Activated CD4-positive, alpha-beta T cell treated with anti-CD3 and anti-CD28 coated beads for 4 hours (primary cell): ENCODE measurements at regions not wholly inside any gene's neighbourhood (a gene's known extent, or its start where the extent isn't known, plus 50 kb on each side); places are given as distances from the start of the nearest gene placed in this dataset.

Source experiments
- DNase-seq, 2 donors: peaks; one replicate each; pipeline ENCODE4 v3.0.0-alpha.2; 2020

DNA sequence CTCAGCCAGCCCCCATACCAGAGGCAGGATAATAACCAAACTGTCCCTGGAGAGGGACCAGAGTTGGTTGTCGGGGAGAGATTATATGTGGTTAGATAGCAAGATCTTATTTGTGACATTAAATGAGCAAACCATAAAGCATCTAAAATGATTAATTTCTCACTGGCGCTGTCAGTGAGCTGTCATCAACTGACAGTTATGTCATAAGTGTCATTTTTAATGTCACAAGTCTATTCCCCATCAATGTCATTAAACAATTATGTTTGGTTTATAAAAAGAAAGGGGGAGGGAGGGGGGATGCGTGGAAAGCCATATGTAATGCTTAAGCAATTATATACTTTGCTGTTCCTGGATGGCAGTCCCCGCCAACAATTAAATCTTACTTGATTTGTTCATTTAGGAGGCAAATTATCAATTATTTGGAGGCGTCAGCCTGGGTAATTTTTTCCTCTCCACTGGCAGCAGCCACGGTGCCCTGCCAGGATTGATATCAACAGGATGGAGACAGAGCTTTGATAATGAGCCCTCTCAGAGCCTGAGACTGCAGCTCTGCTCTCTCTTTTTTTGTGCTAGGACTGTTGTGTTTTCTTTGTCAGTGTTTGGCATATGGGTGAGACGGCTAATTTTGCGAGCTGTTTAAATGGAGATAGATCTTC, 333.6 kb upstream of the CAMK1G start:
- DNase-seq, result no peak

DNA sequence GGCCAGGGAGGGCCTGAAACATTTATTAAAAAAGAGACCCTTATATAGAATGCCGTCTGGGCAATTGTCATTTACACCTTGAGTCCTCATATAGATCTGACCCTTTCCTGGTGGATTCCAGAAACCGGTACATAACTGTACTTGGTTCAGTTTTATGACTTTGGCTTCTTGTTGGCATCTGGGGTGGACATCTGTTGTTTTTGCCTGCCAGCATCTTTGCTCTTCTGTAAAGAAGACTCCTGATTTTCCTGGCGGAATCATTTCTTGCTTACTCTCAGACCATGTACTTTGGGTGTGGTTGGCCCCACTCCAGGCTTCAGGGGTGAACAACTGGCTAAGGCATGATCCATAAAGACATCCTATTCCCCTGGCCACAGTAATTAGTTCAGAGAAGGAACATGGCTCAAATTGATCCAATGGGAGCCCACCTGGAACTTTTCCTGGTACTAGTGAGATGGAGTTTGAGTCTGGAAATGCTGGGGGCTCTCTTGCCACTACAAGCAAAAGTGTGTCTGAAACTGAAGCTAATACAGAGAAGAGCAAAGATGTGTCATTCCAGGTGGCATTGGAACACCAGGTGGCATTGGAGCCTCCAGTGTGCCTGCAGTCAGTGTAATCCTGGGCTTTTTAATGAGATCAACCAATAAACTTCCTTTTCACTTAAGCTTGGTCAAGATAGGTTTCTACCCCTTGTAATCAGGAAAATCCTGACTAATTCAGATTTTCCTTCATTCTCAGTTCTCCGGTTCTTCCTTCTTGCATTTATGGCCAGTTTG, 332.5 kb upstream of the CAMK1G start:
- no peak for DNase-seq

DNA sequence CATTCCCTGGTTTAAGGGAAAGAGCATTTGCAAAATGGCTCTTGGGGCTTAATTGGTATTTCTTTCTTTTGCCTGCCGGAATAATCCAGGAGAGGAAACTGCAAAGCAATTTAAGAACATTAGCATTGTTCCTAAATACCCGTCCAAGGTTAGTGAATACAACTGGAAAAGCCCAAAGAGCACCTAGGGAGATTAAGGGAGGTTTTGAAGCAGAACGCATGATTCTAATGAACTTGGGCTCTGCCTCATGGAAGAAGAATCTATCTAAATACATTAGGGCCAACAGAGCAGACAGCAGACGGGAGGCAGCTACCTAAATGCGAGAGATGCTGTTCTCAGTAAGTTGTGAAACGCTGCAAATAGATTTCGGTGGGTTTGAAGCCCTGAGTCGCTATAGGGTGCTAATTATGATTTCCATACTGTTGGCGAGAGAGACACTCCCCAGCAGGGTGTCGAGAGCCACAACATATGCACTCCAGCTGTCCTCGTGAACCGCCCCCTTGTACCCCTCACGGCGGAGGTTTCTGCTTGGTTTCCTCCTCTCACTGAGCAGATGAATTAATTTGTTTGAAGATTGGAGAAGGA, 326.7 kb upstream of the CAMK1G start:
- no peak for DNase-seq

DNA sequence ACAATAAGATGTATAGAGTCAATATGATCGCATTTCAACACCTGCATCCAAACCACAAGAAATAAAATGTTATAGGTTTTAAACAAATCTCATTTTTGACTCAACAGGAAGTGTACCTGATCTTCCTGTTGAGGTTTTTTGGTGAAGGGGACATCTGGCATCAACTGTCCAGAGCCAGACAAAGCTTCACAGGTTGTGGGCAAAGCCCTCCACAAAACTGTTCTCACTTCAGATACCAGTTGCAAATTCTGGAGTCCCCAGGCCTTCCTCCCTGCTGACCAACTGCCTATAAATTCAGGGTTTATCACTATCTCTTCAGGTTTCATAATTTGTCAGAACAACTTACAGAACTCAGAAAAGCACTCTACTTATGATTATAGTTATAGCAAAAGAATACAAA, 326.1 kb upstream of the CAMK1G start:
- no peak for DNase-seq

DNA sequence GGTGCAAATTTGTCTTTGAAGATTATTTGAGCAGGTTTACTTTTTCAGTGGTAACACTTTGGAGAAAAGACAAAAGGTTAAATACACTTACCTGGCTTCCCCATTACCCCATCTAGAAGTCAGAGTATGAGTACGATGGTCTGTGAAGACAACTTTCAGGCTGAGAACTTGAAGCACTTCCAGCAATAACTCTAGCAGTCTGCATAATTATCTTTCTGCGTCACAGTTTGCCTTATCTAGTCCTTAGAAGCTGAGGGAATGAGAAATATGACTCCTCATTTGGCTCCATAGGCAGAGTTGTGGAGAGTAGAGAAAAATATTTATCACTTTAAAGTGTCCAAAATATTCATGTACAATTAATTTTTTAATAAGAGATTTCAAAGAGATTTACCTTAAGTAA, 323.4 kb upstream of the CAMK1G start:
- DNase-seq, result no peak

DNA sequence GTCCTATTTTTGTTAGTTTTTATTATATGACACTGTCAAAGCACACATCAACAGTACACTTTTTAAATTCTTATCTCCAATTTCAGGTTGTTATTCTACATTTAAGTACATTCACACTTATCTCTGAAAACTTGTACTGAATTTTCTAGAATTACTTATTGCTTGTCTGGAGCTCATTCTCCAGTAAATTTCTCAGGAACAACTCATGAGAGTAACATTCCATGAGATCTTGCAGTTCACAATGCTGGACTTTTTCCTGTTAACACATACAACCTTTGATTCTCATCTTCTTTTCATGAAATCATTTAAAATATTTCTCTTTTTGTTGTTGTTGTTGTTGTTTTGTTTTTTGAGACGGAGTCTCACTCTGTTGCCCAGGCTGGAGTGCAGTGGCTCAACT, 320.9 kb upstream of the CAMK1G start:
- DNase-seq, result no peak

DNA sequence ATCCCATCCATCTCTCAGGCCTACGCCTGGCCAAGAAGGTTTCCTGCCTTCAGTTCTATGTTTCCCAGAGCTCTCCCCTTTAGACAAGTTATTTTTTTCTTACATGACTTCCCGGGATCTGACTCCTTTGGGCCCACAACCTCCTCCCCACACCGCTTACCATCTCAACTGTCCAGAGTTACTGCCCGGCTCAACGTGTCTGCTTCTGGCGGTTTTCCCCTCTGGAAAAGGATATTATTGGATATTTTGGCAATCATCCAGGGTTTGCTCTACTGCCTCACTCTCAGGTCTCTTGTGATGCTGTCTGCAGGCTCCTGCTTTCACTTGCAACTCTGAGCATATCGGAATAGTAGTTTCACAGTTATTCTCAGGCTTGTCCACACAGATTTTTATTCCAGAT, 318.2 kb upstream of the CAMK1G start:
- no peak for DNase-seq

DNA sequence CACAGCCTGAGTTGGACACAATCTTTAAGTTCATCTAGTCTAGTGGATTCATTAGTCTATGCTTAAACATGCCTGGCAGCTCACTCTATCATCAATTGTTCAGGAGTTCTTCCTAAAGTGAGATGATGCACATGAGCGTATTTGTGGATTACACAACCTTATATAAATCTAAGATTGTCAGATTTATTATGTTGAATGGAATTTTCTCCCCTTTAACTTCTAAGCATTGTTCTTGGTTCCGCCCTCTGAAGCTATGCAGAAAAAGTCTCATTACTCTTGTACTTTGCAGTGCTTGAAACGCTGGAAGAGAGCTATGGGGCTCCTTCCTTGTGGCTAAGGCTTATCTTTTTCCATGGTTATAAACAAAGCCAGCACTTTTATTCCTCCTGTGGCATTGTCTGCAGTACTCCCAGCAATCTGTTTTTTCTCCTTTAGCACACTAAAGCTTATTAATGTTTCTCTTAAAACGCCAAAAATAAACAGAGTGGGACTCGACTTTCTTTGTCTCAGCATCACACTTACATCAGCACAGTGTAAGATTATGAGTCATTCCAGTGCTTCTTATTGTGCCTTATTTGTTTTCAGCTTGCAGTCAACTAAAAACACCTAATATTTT, 316.8 kb upstream of the CAMK1G start:
- no peak for DNase-seq

DNA sequence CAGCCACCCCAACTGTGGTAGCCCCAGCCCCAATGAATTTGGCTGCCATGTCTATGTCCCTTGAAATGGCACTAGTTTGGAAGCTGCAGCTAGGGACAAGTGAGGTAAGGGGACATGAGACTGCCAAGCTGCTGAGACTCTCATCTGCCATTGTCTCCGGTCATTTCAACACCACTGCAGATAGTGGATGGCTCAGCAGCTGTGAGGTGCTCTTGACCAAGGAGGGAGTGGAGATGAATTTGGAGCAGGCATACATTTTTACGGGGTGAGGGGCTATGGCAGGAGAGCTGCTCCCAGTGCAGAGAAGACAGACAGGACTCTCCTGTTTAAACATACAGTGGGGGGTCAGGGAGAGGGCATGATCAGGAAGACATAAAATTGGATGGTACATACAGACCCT, 315.5 kb upstream of the CAMK1G start:
- DNase-seq, result no peak

DNA sequence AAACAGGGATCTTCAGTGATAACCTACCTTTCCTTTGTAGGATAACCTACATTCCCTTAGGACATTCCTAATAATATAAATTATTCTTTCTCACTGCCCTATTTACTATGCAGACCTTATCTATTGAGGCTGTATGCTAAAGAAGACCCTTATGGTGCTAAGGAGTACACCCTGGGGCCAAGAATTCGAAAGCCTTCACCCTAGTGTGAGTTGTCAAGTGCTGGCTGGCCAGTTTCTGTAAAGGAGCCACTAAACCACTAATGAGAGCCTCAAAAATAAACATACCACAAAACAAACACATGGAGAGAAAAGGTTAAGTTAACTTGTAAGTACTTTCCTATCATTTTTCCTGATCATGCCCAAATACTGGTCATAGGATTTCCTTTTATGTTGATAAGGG, 315.0 kb upstream of the CAMK1G start:
- no peak for DNase-seq

DNA sequence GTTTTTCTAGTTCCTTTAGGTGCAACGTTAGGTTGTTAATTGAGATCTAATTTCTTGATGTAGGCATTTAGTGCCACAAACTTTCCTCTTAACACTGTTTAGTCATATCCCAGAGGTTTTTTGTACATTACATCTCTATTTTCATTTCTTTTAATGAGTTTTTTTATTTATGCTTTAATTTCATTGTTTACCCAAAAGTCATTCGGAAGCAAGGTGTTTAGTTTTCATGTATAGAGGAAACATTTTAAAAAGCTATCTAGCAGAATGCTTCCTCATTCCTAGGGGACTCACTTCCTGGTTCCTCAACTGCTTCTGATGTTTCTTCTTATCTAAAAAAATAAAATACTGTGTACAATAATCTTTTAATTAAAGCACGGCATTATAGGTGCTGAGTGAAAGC, 307.2 kb upstream of the CAMK1G start:
- no peak for DNase-seq

DNA sequence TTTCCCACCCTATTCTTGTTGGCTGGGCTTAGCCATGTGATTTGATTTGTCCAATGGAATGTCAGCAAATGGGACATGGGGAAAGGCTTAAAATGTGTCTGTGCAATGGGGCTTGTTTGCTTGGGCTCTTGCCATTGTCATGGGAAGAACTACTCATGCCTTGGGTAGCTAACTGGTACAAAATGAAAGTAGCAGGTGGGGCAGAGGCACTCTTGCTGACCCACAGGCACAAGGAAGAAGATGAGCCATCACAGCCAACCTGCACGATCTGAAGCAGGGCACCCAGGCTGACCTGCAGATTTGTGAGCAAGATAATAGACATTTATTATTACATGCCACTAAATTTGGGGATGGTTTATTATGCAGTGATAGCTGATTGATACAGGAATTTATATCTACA, 305.9 kb upstream of the CAMK1G start:
- no peak for DNase-seq

DNA sequence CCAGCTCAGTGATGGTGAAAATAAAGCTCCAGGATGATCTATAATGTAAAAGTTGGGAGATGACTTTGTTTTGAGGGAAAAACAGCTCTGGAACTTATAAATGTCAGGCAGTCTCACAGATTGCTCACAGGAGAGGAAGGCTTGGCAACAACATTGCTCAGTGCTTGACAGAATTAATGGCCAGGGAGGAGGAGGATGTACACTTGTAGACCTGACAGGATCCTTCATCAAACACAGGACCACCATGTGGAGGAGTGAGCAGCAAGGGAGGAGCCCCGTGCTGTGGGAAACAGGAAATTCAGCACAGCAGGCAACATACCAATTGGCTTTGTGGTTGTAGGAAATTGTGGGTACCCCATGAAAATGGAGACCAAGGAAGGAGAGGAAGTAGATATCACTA, 291.8 kb upstream of the CAMK1G start:
- no peak for DNase-seq

DNA sequence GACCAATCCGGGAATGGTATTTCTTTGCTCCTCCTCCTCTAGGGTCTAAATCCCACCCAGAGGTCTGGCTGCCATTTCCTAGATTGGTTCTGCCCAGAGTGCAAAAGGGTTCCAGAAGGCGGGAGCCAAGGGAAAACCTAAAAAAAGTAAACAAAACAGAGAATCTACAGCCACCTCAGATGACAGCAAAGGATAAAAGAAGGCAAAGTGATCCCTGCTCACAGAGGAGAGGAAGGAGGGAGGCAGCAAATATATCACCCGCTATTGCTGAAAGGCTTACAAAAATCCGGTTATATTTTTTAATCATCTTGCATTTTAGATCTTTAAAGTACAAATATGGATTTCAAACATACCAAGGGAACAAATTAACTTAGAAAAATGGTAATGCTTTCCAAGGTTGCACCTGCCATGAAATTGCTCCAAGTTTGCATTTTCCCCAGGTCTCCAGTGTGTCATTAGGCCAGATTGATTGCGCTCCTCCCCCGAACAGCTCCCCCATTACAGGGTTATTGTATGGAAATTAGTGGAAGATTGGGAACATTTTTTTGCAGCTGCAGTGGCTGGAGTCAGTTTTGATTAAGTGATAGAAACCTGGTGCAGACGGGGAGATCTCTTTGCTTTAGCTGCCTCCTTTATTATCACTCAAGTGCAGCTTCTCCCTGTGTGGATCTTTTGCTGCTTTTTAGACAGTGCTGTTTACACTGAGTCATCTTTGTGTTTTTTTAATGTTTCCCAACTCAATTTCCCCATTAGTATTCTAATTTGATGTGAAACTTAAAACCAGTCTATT, 280.5 kb upstream of the CAMK1G start:
- DNase-seq, result no peak

DNA sequence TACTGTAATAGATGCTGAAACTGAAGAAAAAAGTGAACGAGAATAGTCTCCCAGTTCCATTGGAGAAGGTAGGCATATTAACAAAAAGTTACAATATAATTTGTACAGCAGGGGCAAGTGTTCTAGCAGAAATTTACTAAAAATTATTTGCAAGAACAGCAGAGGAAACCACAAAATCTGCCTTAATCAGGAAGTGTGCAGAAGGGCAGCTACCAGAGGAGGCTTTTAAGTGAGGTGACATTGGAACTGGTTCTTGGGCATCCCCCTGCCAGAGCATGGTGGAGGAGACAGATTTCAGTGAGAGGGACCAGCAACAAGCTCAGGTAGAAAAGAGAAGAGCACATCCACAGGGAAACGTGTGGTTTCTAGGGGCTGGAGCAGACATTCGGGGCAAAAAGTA, 279.3 kb upstream of the CAMK1G start:
- no peak for DNase-seq

DNA sequence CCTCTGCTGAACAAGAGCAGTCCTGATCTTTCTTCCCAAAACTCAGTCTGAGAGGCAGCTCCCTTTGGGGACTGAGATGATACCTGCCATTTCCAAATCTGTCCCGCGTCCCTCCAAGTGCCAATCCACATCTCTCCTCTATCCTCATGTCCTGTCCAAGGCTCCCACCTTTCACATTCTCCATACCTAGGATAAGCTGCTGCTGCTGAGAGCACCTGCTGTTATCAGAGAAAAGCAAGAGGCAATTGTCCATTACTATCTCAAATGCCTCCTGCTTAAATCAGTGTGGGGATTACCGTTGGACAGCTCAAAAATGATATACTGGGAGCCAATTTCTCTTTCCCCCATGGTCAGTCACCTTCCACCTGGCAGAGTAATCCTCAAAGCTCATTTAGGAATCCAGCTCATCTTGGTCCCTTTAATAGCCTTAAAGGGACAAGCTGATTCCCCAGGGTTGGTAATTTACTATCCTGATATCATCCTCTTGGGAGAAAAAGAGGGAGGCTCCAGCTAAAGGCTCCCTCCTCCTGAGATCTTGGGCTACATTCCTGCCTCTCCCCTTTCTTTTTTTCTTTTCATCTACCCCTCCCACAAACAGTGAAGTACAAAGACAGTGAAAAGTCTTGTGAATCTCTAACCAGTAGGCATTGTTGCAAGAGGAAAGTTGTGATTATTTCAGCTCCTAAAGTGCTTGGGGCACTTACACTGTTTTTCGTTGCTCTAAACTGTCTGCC, 278.1 kb upstream of the CAMK1G start:
- no peak for DNase-seq

DNA sequence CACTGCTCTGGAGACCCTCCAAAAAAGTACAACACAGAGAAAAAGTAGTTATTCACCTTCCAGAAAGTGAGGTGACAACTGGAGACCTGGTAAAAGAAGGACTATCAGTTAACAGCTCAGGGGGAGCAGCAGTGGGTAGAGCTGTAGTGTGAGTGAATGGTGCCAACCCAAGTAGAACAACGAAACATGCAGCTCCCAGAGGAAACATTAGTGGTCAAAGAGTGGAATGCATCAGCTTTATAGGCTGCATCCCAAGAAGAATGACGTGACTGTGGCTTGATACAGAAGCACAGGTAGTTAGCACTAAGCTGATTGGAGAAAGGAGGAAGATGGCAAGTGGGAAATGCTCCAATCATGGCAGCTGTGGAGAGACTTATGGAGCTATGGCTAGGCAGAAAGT, 275.7 kb upstream of the CAMK1G start:
- DNase-seq, result no peak

DNA sequence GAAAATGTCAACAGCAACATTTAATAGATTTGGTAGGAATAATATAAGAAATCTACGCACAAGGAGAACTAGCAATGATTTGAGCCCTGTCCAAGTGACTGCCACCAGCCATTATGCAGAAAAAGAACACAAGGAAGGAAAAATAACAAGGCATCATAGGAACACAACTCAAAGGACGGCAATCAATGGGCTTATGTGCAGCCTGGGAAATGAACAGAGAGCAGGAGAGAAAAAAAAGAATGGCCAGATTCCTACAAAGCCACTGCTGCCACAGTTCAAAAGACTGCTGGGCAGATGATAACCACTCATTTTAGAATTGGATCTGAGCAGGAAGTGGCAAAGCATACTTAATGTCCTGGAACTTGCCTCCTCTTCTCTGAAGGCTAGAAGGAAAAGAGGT, 274.3 kb upstream of the CAMK1G start:
- no peak for DNase-seq

DNA sequence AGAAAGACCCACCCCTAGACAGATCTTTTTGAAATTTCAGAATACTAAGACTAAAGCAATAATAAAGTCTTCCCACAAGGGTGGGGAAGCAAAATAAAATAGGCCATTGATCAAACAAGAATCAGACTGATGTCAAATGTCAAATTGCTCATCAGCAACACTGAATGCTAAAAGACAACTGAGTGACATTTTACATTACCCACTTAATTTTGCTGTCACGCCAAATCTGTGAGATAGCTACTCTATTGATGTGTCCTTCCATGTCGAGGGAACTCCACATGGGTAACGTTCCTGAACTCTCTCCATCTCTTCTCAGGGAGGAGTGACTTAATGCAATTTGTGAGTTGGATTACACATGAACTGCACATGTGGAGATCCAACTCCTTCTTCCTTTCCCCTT, 271.7 kb upstream of the CAMK1G start:
- DNase-seq, result no peak

DNA sequence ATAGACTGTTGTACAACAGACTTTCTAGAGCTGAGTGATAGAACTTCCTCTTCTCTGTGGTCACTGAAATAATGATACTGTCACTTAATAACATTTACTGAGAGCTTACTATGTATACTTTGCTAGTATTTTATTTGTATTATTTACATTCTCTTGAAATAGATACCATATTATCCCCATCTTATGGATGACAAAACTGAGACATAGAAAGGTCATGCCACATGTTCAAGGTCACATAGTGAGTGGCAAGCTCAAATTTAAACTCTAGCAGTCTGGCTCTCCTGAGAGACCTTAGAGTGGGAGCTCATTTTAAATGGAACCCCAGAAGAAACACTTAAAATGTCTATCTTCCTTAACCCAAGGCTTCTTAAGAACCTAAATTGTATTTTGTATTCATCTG, 266.6 kb upstream of the CAMK1G start:
- DNase-seq, result no peak

DNA sequence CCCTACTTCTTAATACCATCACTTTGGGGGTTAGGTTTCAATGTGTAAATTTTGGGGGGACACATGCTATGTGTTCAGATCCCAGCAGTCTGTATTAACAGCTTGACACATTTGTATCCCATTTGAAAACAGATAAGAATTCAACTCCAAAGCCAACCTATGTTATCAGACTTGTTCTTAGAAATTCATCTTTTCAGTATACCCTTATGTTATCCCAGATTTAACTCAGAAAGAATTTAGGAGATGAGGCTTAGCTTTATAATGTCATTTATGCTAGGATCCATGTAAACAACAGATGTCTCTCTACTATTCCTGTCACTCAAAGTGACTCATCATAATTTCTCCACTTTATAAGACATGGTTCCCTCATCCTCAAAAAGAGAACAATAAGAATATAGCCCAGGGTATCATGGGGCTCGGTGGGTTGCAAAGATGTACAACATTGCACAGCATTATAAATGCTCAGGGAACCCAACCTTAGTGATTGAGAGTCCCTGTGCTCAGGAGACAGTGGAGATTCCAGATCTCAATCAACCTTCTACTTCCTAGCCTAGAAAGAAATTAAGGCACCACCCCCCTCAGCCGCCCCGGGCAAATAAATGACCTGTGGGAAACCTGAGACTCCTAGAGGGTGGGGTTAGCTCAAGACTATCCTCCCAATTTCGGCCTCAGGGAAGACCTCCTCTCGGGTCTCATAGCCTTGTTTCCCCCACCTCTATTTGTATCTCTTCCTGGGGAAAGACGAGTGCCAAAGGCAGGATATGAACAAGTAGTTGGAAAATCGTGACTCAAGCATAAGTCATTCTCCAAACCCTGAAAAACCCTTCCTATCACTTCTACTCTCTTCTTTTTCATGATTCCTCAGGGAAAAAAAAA, 265.1 kb upstream of the CAMK1G start:
- no peak for DNase-seq

DNA sequence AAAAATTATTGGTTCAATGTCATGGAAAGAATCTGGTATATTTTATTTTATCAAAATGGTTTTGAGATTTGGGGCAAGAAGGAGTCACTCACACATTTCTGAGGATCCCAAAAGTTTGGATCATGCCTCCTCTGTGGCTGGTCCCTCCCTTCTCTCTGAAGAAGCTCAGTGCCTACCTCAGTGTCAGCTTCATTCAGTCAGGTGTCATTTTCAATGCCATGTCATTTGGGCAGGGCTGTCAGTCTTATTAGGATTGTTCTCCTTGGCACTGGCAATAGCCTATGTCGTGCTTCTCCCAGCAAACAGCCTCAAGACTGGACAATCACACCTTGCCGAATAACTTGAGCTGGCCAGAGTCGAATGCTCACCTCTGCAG, 264.5 kb upstream of the CAMK1G start:
- no peak for DNase-seq
